DND-41 (cell line): ENCODE measurements at regions not wholly inside any gene's neighbourhood (a gene's known extent, or its start where the extent isn't known, plus 50 kb on each side); places are given as distances from the start of the nearest gene placed in this dataset.

ENCODE experiments used
- ATAC-seq: fragments of 200-7000 bp; cut with Tn5 transposase; 3 replicates; pipeline ENCODE4 v1.9.1; 2021; ENCODE audit warnings: low read depth; ENCODE audit not compliant: insufficient read depth
- DNase-seq: peaks from one replicate; pipeline ENCODE4 v3.0.0-alpha.2; 2020
- H2AFZ ChIP-seq: 2 replicates; pipeline ENCODE4 v1.6.0; 2012; ENCODE audit warnings: low read depth, low read length
- H3K27ac ChIP-seq: 2 replicates; pipeline ENCODE4 v1.5.1; 2012; ENCODE audit warnings: low read length, inconsistent platforms
- H3K27me3 ChIP-seq: fragments of 200-600 bp; sonication (generic); 2 replicates; pipeline ENCODE4 v1.6.0; 2012; ENCODE audit warnings: low read length, mild to moderate bottlenecking, inconsistent platforms; ENCODE audit not compliant: insufficient read depth, poor library complexity
- H3K36me3 ChIP-seq: 2 replicates; pipeline ENCODE4 v1.5.1; 2012; ENCODE audit warnings: low read length, inconsistent platforms; ENCODE audit not compliant: insufficient read depth
- H3K4me1 ChIP-seq: 2 replicates; pipeline ENCODE4 v1.5.1; 2012; ENCODE audit warnings: mild to moderate bottlenecking, low read length; ENCODE audit not compliant: insufficient read depth
- H3K4me2 ChIP-seq: 2 replicates; pipeline ENCODE4 v1.6.0; 2012; ENCODE audit warnings: mild to moderate bottlenecking, moderate library complexity, low read length, inconsistent platforms; ENCODE audit not compliant: insufficient read depth
- H3K4me3 ChIP-seq, 2 experiments: fragments of 200-600 bp in 1 of 2; shearing (Covaris generic) in 1 of 2; 2 replicates each; pipeline ENCODE4 v1.5.1; 2012 to 2016; ENCODE audit warnings: inconsistent platforms in 2 of 2, low read length in 2 of 2, mild to moderate bottlenecking in 2 of 2, low read depth in 1 of 2, moderate library complexity in 1 of 2
- H3K79me2 ChIP-seq: 2 replicates; pipeline ENCODE4 v1.6.0; 2012; ENCODE audit warnings: low read length, inconsistent platforms; ENCODE audit not compliant: insufficient read depth
- H3K9ac ChIP-seq: 2 replicates; pipeline ENCODE4 v1.6.0; 2012; ENCODE audit warnings: low read depth, mild to moderate bottlenecking, inconsistent platforms, low read length, moderate library complexity
- H3K9me3 ChIP-seq: 2 replicates; pipeline ENCODE4 v1.5.1; 2012; ENCODE audit warnings: low read length, moderate library complexity, mild to moderate bottlenecking, inconsistent platforms; ENCODE audit not compliant: insufficient read depth, severe bottlenecking
- H4K20me1 ChIP-seq: 2 replicates; pipeline ENCODE4 v1.6.0; 2012; ENCODE audit warnings: low read length; ENCODE audit not compliant: insufficient read depth
- EZH2 ChIP-seq: IDR thresholded peaks from 3 replicates; pipeline ENCODE4 v1.6.1; 2012; ENCODE audit warnings: borderline replicate concordance, low read depth, mild to moderate bottlenecking, moderate library complexity, low read length, inconsistent platforms; ENCODE audit not compliant: severe bottlenecking
- TF ChIP-seq, protein P1 (sequence below): IDR thresholded peaks from 2 replicates; pipeline ENCODE4 v1.5.1; 2012; ENCODE audit warnings: borderline replicate concordance, low read length, moderate library complexity, mild to moderate bottlenecking; ENCODE audit not compliant: poor library complexity, severe bottlenecking; ENCODE audit errors: extremely low read depth

DNA sequence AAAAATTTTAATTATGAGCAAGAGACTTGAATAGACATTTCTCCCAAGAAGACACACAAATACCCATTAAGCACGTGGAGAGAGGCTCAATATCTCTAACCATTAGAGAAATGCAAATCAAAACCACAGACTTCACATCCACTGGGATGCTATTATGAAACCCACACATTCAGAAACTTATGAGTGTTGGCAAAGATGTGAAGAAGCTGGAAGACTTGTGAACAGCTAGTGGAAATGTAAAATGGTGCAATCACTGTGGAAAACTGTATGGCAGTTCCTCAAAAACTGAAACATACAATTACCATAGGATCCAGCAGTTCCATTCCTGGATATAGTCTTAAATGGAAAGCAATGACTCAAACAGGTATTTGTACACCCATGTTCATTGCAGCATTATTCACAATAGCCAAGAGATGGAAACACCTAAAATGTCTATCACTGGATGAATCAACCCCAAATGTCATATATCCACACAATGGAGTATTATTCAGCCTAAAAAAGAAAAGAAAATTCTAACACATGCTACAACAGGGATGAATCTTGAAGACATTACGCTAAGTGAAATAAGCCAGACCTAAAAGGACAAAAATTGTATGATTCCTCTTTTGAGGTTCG is 53.5 kb upstream of the FRMD4A start:
- H2AFZ ChIP-seq, result no peak overlapping the region
- H3K27ac ChIP-seq, result no peak overlapping the region
- no peak overlapping the region for H3K4me2 ChIP-seq
- H3K27me3 ChIP-seq, result no peaks in the 10 kb centered on the region
- no peaks in the 10 kb centered on the region for H3K4me1 ChIP-seq
- no peaks in the 10 kb centered on the region for H3K79me2 ChIP-seq
- no peak for ATAC-seq
- H3K9me3 ChIP-seq, result no peaks in the 10 kb centered on the region
- H3K9ac ChIP-seq, result no peak overlapping the region
- H3K36me3 ChIP-seq, result no peaks in the 10 kb centered on the region
- no peak for DNase-seq
- no peaks in the 10 kb centered on the region for H4K20me1 ChIP-seq
- no peak for TF ChIP-seq EZH2
- TF ChIP-seq, protein P1, sequence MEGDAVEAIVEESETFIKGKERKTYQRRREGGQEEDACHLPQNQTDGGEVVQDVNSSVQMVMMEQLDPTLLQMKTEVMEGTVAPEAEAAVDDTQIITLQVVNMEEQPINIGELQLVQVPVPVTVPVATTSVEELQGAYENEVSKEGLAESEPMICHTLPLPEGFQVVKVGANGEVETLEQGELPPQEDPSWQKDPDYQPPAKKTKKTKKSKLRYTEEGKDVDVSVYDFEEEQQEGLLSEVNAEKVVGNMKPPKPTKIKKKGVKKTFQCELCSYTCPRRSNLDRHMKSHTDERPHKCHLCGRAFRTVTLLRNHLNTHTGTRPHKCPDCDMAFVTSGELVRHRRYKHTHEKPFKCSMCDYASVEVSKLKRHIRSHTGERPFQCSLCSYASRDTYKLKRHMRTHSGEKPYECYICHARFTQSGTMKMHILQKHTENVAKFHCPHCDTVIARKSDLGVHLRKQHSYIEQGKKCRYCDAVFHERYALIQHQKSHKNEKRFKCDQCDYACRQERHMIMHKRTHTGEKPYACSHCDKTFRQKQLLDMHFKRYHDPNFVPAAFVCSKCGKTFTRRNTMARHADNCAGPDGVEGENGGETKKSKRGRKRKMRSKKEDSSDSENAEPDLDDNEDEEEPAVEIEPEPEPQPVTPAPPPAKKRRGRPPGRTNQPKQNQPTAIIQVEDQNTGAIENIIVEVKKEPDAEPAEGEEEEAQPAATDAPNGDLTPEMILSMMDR, result no peak
- no peak overlapping the region for H3K4me3 ChIP-seq

DNA sequence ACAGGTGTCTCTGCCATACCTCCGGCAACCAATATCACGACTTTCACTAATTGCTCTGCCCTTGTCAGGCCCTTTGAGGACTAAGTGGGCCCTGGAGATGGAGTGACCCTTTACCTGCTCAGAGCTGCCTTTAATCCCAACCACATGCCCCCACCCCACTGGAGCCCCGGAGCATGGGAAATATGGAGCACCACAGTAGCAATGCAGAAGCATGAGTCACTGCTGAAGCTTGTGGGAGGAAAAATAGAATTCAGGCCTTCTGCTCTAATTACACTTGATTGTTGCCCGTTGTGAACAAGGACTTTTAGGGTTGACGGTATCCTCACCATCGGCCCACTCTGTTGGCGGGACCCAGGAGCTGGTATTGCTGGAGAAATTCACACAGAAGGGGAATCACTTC is 52.5 kb upstream of the FRMD4A start:
- Histone ChIP-seq H3K9me3 (no peaks in the 10 kb centered on the region), H2AFZ (no peak overlapping the region), H3K36me3 (no peaks in the 10 kb centered on the region), H3K4me3 (no peak overlapping the region), H3K9ac (no peak overlapping the region), H3K4me2 (no peak overlapping the region), H4K20me1 (no peaks in the 10 kb centered on the region), H3K27ac (no peak overlapping the region), H3K79me2 (no peaks in the 10 kb centered on the region), H3K4me1 (no peaks in the 10 kb centered on the region), H3K27me3 (no peaks in the 10 kb centered on the region)
- DNase-seq (no peak), ATAC-seq (no peak)
- TF ChIP-seq, protein P1, result no peak
- TF ChIP-seq EZH2, result no peak

DNA sequence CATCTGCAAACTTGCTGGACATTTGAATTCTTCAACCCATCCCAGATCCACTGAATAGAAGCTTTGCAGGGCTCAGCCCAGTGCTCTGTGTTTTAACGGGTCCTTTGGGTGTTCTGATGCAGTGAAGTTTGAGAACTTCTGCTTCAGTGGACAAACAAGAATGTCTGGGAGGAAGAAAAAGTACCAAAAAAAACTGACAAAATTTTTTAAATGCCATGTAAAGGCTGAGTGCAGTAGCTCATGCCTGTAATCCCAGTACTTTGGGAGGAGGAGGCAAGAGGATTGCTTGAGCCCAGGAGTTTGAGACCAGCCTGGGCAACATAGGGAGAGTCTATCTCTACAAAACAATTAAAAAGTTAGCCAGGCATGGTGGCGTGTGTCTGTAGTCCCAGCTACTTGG is 51.8 kb upstream of the FRMD4A start:
- H3K27ac ChIP-seq, result no peak overlapping the region
- no peak overlapping the region for H3K4me3 ChIP-seq
- ATAC-seq (no peak), DNase-seq (no peak)
- no peaks in the 10 kb centered on the region for H3K4me1 ChIP-seq
- H3K79me2 ChIP-seq, result no peaks in the 10 kb centered on the region
- H3K9ac ChIP-seq, result no peak overlapping the region
- no peaks in the 10 kb centered on the region for H3K9me3 ChIP-seq
- no peaks in the 10 kb centered on the region for H4K20me1 ChIP-seq
- H3K27me3 ChIP-seq, result no peaks in the 10 kb centered on the region
- no peak for TF ChIP-seq EZH2
- TF ChIP-seq, protein P1, result no peak
- no peaks in the 10 kb centered on the region for H3K36me3 ChIP-seq
- H2AFZ ChIP-seq, result no peak overlapping the region
- H3K4me2 ChIP-seq, result no peak overlapping the region

DNA sequence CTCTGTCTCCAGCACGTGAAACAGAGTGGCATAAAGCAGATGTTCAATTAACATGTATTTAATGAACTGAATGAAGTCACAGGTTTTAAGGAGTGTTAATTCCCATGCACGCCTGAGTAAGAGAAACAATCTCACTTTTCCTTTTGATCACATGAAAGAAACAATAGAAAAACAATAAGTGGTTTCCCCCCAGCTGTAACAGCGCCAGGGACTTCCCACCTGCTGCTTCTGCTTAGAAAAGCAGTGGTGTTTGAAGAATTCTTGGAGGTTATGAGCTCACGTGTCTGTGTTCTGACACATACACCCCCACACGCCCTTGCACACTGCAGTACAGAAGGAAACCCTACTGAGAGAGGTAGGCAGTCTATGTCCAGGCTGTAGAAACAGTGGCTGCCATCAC is 51.3 kb upstream of the FRMD4A start:
- Histone ChIP-seq H2AFZ (no peak overlapping the region), H3K36me3 (no peaks in the 10 kb centered on the region), H3K4me2 (no peak overlapping the region), H3K9ac (no peak overlapping the region), H3K79me2 (no peaks in the 10 kb centered on the region), H3K4me3 (no peak overlapping the region), H3K27ac (no peak overlapping the region), H3K9me3 (no peaks in the 10 kb centered on the region), H3K4me1 (no peaks in the 10 kb centered on the region), H3K27me3 (no peaks in the 10 kb centered on the region), H4K20me1 (no peaks in the 10 kb centered on the region)
- TF ChIP-seq, protein P1, result no peak
- TF ChIP-seq EZH2, result no peak
- ATAC-seq (no peak), DNase-seq (peak; percentile 5)
